ENCODE measurements at regions not wholly inside any gene's neighbourhood (a gene's known extent, or its start where the extent isn't known, plus 50 kb on each side); places are given as distances from the start of the nearest gene placed in this dataset.

GRCh38 chr9:105039175-105039799, 111.3 kb upstream of the ABCA1 start:
- DNase-seq: no peak
- Histone ChIP-seq H3K9me3 (ENCODE audit: control insufficient read depth, low read length) (no peaks in the 10 kb centered on the region), H3K4me3 (ENCODE audit: insufficient read depth, low read depth, low read length, poor library complexity, severe bottlenecking) (no peak overlapping the region), H3K27ac (ENCODE audit: insufficient read depth, low read length, poor library complexity, severe bottlenecking) (no peak overlapping the region), H3K27me3 (replicated peaks; ENCODE audit: control insufficient read depth, insufficient read depth, low read length, poor library complexity, severe bottlenecking) (no peaks in the 10 kb centered on the region), H3K36me3 (ENCODE audit: control insufficient read depth, insufficient read depth, low read length) (no peaks in the 10 kb centered on the region), H3K4me1 (ENCODE audit: control insufficient read depth, insufficient read depth, low read length, poor library complexity, severe bottlenecking) (no peaks in the 10 kb centered on the region)

GRCh38 chr9:105043370-105043936, 115.5 kb upstream of the ABCA1 start:
- Histone ChIP-seq H3K36me3 (ENCODE audit: control insufficient read depth, insufficient read depth, low read length) (no peaks in the 10 kb centered on the region), H3K9me3 (ENCODE audit: control insufficient read depth, low read length) (no peaks in the 10 kb centered on the region), H3K4me1 (ENCODE audit: control insufficient read depth, insufficient read depth, low read length, poor library complexity, severe bottlenecking) (no peaks in the 10 kb centered on the region)

GRCh38 chr9:105044518-105044917, 116.6 kb upstream of the ABCA1 start:
- H3K27me3 ChIP-seq (replicated peaks; ENCODE audit: control insufficient read depth, insufficient read depth, low read length, poor library complexity, severe bottlenecking): no peaks in the 10 kb centered on the region

More at GRCh38 chr9:105043370-105043936, 115.5 kb upstream of the ABCA1 start:
- Histone ChIP-seq H3K27ac (ENCODE audit: insufficient read depth, low read length, poor library complexity, severe bottlenecking) (no peak overlapping the region), H3K27me3 (replicated peaks; ENCODE audit: control insufficient read depth, insufficient read depth, low read length, poor library complexity, severe bottlenecking) (no peaks in the 10 kb centered on the region), H3K4me3 (ENCODE audit: insufficient read depth, low read depth, low read length, poor library complexity, severe bottlenecking) (no peak overlapping the region)
- DNase-seq: no peak

GRCh38 chr9:105046907-105047741, 119.2 kb upstream of the ABCA1 start:
- Histone ChIP-seq H3K27ac (ENCODE audit: insufficient read depth, low read length, poor library complexity, severe bottlenecking) (no peak overlapping the region), H3K4me1 (ENCODE audit: control insufficient read depth, insufficient read depth, low read length, poor library complexity, severe bottlenecking) (peaks cover 3% of the 10 kb centered on the region), H3K9me3 (ENCODE audit: control insufficient read depth, low read length) (no peaks in the 10 kb centered on the region), H3K36me3 (ENCODE audit: control insufficient read depth, insufficient read depth, low read length) (no peaks in the 10 kb centered on the region), H3K27me3 (replicated peaks; ENCODE audit: control insufficient read depth, insufficient read depth, low read length, poor library complexity, severe bottlenecking) (no peaks in the 10 kb centered on the region), H3K4me3 (ENCODE audit: insufficient read depth, low read depth, low read length, poor library complexity, severe bottlenecking) (no peak overlapping the region)
- DNase-seq: no peak

More at GRCh38 chr9:105044518-105044917, 116.6 kb upstream of the ABCA1 start:
- no peaks in the 10 kb centered on the region for H3K9me3 ChIP-seq (ENCODE audit: control insufficient read depth, low read length)
- no peak for DNase-seq
- H3K36me3 ChIP-seq (ENCODE audit: control insufficient read depth, insufficient read depth, low read length): no peaks in the 10 kb centered on the region
- no peak overlapping the region for H3K4me3 ChIP-seq (ENCODE audit: insufficient read depth, low read depth, low read length, poor library complexity, severe bottlenecking)
- H3K4me1 ChIP-seq (ENCODE audit: control insufficient read depth, insufficient read depth, low read length, poor library complexity, severe bottlenecking): no peaks in the 10 kb centered on the region
- no peak overlapping the region for H3K27ac ChIP-seq (ENCODE audit: insufficient read depth, low read length, poor library complexity, severe bottlenecking)

- no peaks in the 10 kb centered on the region for H3K36me3 ChIP-seq (ENCODE audit: control insufficient read depth, insufficient read depth, low read length)
- peaks cover 4% of the 10 kb centered on the region for H3K4me1 ChIP-seq (ENCODE audit: control insufficient read depth, insufficient read depth, low read length, poor library complexity, severe bottlenecking)
- no peaks in the 10 kb centered on the region for H3K27me3 ChIP-seq (replicated peaks; ENCODE audit: control insufficient read depth, insufficient read depth, low read length, poor library complexity, severe bottlenecking)
- no peaks in the 10 kb centered on the region for H3K9me3 ChIP-seq (ENCODE audit: control insufficient read depth, low read length)
- H3K27ac ChIP-seq (ENCODE audit: insufficient read depth, low read length, poor library complexity, severe bottlenecking): no peak overlapping the region
- H3K4me3 ChIP-seq (ENCODE audit: insufficient read depth, low read depth, low read length, poor library complexity, severe bottlenecking): no peak overlapping the region
- DNase-seq: no peak
Observed at GRCh38 chr9:105047742-105048041, 119.7 kb upstream of the ABCA1 start.

- no peak overlapping the region for H3K4me3 ChIP-seq (ENCODE audit: insufficient read depth, low read depth, low read length, poor library complexity, severe bottlenecking)
- no peak overlapping the region for H3K27ac ChIP-seq (ENCODE audit: insufficient read depth, low read length, poor library complexity, severe bottlenecking)
- H3K27me3 ChIP-seq (replicated peaks; ENCODE audit: control insufficient read depth, insufficient read depth, low read length, poor library complexity, severe bottlenecking): no peaks in the 10 kb centered on the region
- H3K9me3 ChIP-seq (ENCODE audit: control insufficient read depth, low read length): no peaks in the 10 kb centered on the region
- no peak for DNase-seq
- H3K36me3 ChIP-seq (ENCODE audit: control insufficient read depth, insufficient read depth, low read length): no peaks in the 10 kb centered on the region
- peaks cover 7% of the 10 kb centered on the region for H3K4me1 ChIP-seq (ENCODE audit: control insufficient read depth, insufficient read depth, low read length, poor library complexity, severe bottlenecking)
Observed at GRCh38 chr9:105048331-105048730, 120.4 kb upstream of the ABCA1 start.

- H3K4me1 ChIP-seq (ENCODE audit: control insufficient read depth, insufficient read depth, low read length, poor library complexity, severe bottlenecking): peaks cover 7% of the 10 kb centered on the region
- H3K27me3 ChIP-seq (replicated peaks; ENCODE audit: control insufficient read depth, insufficient read depth, low read length, poor library complexity, severe bottlenecking): no peaks in the 10 kb centered on the region
- no peak overlapping the region for H3K27ac ChIP-seq (ENCODE audit: insufficient read depth, low read length, poor library complexity, severe bottlenecking)
- H3K4me3 ChIP-seq (ENCODE audit: insufficient read depth, low read depth, low read length, poor library complexity, severe bottlenecking): no peak overlapping the region
- DNase-seq: no peak
- H3K9me3 ChIP-seq (ENCODE audit: control insufficient read depth, low read length): no peaks in the 10 kb centered on the region
- no peaks in the 10 kb centered on the region for H3K36me3 ChIP-seq (ENCODE audit: control insufficient read depth, insufficient read depth, low read length)
Observed at GRCh38 chr9:105050296-105050695, 122.3 kb upstream of the ABCA1 start.

- no peaks in the 10 kb centered on the region for H3K27me3 ChIP-seq (replicated peaks; ENCODE audit: control insufficient read depth, insufficient read depth, low read length, poor library complexity, severe bottlenecking)
- DNase-seq: no peak
- no peaks in the 10 kb centered on the region for H3K9me3 ChIP-seq (ENCODE audit: control insufficient read depth, low read length)
- no peaks in the 10 kb centered on the region for H3K36me3 ChIP-seq (ENCODE audit: control insufficient read depth, insufficient read depth, low read length)
- no peak overlapping the region for H3K27ac ChIP-seq (ENCODE audit: insufficient read depth, low read length, poor library complexity, severe bottlenecking)
- H3K4me1 ChIP-seq (ENCODE audit: control insufficient read depth, insufficient read depth, low read length, poor library complexity, severe bottlenecking): peaks cover 7% of the 10 kb centered on the region
- H3K4me3 ChIP-seq (ENCODE audit: insufficient read depth, low read depth, low read length, poor library complexity, severe bottlenecking): no peak overlapping the region
Observed at GRCh38 chr9:105051897-105052296, 123.9 kb upstream of the ABCA1 start.

- no peak overlapping the region for H3K27ac ChIP-seq (ENCODE audit: insufficient read depth, low read length, poor library complexity, severe bottlenecking)
- H3K27me3 ChIP-seq (replicated peaks; ENCODE audit: control insufficient read depth, insufficient read depth, low read length, poor library complexity, severe bottlenecking): no peaks in the 10 kb centered on the region
- no peaks in the 10 kb centered on the region for H3K36me3 ChIP-seq (ENCODE audit: control insufficient read depth, insufficient read depth, low read length)
- DNase-seq: no peak
- H3K4me3 ChIP-seq (ENCODE audit: insufficient read depth, low read depth, low read length, poor library complexity, severe bottlenecking): no peak overlapping the region
- H3K9me3 ChIP-seq (ENCODE audit: control insufficient read depth, low read length): no peaks in the 10 kb centered on the region
- H3K4me1 ChIP-seq (ENCODE audit: control insufficient read depth, insufficient read depth, low read length, poor library complexity, severe bottlenecking): peaks cover 7% of the 10 kb centered on the region
Observed at GRCh38 chr9:105052346-105052745, 124.4 kb upstream of the ABCA1 start.

GRCh38 chr9:105053209-105053652, 125.3 kb upstream of the ABCA1 start:
- Histone ChIP-seq H3K9me3 (ENCODE audit: control insufficient read depth, low read length) (no peaks in the 10 kb centered on the region), H3K4me1 (ENCODE audit: control insufficient read depth, insufficient read depth, low read length, poor library complexity, severe bottlenecking) (peaks cover 7% of the 10 kb centered on the region), H3K27me3 (replicated peaks; ENCODE audit: control insufficient read depth, insufficient read depth, low read length, poor library complexity, severe bottlenecking) (no peaks in the 10 kb centered on the region), H3K36me3 (ENCODE audit: control insufficient read depth, insufficient read depth, low read length) (no peaks in the 10 kb centered on the region), H3K4me3 (ENCODE audit: insufficient read depth, low read depth, low read length, poor library complexity, severe bottlenecking) (no peak overlapping the region), H3K27ac (ENCODE audit: insufficient read depth, low read length, poor library complexity, severe bottlenecking) (no peak overlapping the region)
- no peak for DNase-seq

Measured in effector memory CD4-positive, alpha-beta T cell (primary cell).